ENCODE measurements at regions not wholly inside any gene's neighbourhood (a gene's known extent, or its start where the extent isn't known, plus 50 kb on each side); places are given as distances from the start of the nearest gene placed in this dataset.

- no peaks in the 10 kb centered on the region for H3K27me3 ChIP-seq
- H3K9me3 ChIP-seq = no peaks in the 10 kb centered on the region
- intact Hi-C loops (cut with DNase I; ENCODE audit: low total_unique reads) = no loop called here
- no peak overlapping the region for H3K27ac ChIP-seq
- H3K4me3 ChIP-seq = no peak overlapping the region
- H3K4me1 ChIP-seq = no peaks in the 10 kb centered on the region
- DNase-seq (ENCODE audit: low spot score in 2 of 2) = no peak
- TF ChIP-seq POLR2AphosphoS5 (IDR thresholded peaks at IDR 0.05) = no peak
- no peak for TF ChIP-seq POLR2A (IDR thresholded peaks at IDR 0.05)
- TF ChIP-seq CTCF (IDR thresholded peaks at IDR 0.05) = no peak
- no peaks in the 10 kb centered on the region for H3K36me3 ChIP-seq
Measured at GRCh38 chr12:18207266-18207665, 54.1 kb upstream of the PIK3C2G start.

GRCh38 chr12:18206198-18206597 is 55.1 kb upstream of the PIK3C2G start:
- Histone ChIP-seq H3K4me1 (no peaks in the 10 kb centered on the region), H3K9me3 (no peaks in the 10 kb centered on the region), H3K27me3 (no peaks in the 10 kb centered on the region), H3K4me3 (no peak overlapping the region), H3K27ac (no peak overlapping the region), H3K36me3 (no peaks in the 10 kb centered on the region)
- intact Hi-C loops (cut with DNase I; ENCODE audit: low total_unique reads) = no loop called here
- DNase-seq (ENCODE audit: low spot score in 2 of 2) = no peak
- TF ChIP-seq POLR2A (IDR thresholded peaks at IDR 0.05) (no peak), CTCF (IDR thresholded peaks at IDR 0.05) (no peak), POLR2AphosphoS5 (IDR thresholded peaks at IDR 0.05) (no peak)

GRCh38 chr12:18204053-18204452 is 57.3 kb upstream of the PIK3C2G start:
- TF ChIP-seq POLR2A (IDR thresholded peaks at IDR 0.05) (no peak), CTCF (IDR thresholded peaks at IDR 0.05) (no peak), POLR2AphosphoS5 (IDR thresholded peaks at IDR 0.05) (no peak)
- Histone ChIP-seq H3K9me3 (no peaks in the 10 kb centered on the region), H3K27ac (no peak overlapping the region), H3K27me3 (no peaks in the 10 kb centered on the region), H3K36me3 (no peaks in the 10 kb centered on the region), H3K4me3 (no peak overlapping the region), H3K4me1 (no peaks in the 10 kb centered on the region)
- DNase-seq (ENCODE audit: low spot score in 2 of 2) = no peak
- intact Hi-C loops (cut with DNase I; ENCODE audit: low total_unique reads) = no loop called here

GRCh38 chr12:18192119-18192518 is 69.2 kb upstream of the PIK3C2G start:
- no peaks in the 10 kb centered on the region for H3K9me3 ChIP-seq
- H3K4me3 ChIP-seq = no peak overlapping the region
- TF ChIP-seq POLR2A (IDR thresholded peaks at IDR 0.05) (no peak), CTCF (IDR thresholded peaks at IDR 0.05) (no peak), POLR2AphosphoS5 (IDR thresholded peaks at IDR 0.05) (no peak)

GRCh38 chr12:18183141-18183540 is 78.2 kb upstream of the PIK3C2G start:
- TF ChIP-seq POLR2AphosphoS5 (IDR thresholded peaks at IDR 0.05) = no peak
- TF ChIP-seq CTCF (IDR thresholded peaks at IDR 0.05) = no peak
- no peak for TF ChIP-seq POLR2A (IDR thresholded peaks at IDR 0.05)
- no peak overlapping the region for H3K27ac ChIP-seq
- no peaks in the 10 kb centered on the region for H3K9me3 ChIP-seq
- H3K27me3 ChIP-seq = no peaks in the 10 kb centered on the region
- DNase-seq (ENCODE audit: low spot score in 2 of 2) = no peak
- intact Hi-C loops (cut with DNase I; ENCODE audit: low total_unique reads) = no loop called here
- no peaks in the 10 kb centered on the region for H3K36me3 ChIP-seq
- no peaks in the 10 kb centered on the region for H3K4me1 ChIP-seq
- H3K4me3 ChIP-seq = no peak overlapping the region

More at GRCh38 chr12:18192119-18192518, 69.2 kb upstream of the PIK3C2G start:
- Histone ChIP-seq H3K27me3 (no peaks in the 10 kb centered on the region), H3K36me3 (no peaks in the 10 kb centered on the region), H3K27ac (no peak overlapping the region), H3K4me1 (no peaks in the 10 kb centered on the region)
- DNase-seq (ENCODE audit: low spot score in 2 of 2) = no peak
- intact Hi-C loops (cut with DNase I; ENCODE audit: low total_unique reads) = no loop called here
